ENCODE measurements at regions not wholly inside any gene's neighbourhood (a gene's known extent, or its start where the extent isn't known, plus 50 kb on each side); places are given as distances from the start of the nearest gene placed in this dataset.
"Not testable (repeated sequence)": the region's sequence is repeated elsewhere in the genome, so short reads cannot be mapped to it uniquely, and the experiment has no call there.

- DNase-seq, result no peak
Measured at GRCh38 chr2:199131136-199131655, 326.5 kb downstream of the SATB2 start.

DNA sequence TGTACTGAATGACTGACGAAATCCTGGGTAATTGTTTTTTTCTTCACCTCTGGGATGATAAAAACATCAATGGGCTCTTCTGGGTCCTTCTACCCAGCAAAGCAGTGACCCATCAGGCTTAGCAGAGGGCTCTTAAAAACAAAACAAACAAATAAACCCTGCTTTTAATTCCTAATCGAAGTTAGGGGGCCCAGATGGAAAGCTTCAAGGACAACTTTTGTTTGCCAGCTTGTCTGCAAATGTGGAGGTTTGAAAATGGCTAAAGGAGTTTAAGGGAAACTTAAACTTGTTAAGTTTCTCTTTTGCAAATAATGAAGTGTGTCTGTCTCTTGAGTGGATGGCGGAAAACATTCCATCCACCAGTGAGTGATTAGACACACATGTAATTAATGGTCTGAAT, 327.2 kb downstream of the SATB2 start:
- DNase-seq, result no peak

- DNase-seq, result no peak
Measured at GRCh38 chr2:199128476-199129229, 329.1 kb downstream of the SATB2 start.

DNA sequence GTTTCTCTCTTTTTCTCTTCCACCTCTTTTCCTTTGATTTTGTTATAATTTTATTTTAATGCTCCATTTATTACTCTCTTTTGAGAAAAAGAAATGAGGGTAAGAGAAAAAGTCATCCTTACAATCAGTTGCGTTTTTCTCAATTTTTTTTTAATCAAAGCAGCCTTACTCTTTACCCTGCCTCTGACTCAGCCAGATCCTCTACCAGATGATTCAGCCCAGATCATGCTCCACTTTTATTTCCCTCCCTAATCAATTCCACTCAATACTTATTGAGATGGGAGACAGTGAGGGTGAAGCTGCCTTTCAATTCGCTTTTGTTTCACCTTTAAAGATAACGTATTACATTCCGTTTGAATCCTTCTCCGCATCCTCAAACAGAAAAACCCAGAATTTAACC, 337.9 kb downstream of the SATB2 start:
- no peak for DNase-seq

- no peak for DNase-seq
Measured at GRCh38 chr2:199118673-199119112, 339.0 kb downstream of the SATB2 start.

DNA sequence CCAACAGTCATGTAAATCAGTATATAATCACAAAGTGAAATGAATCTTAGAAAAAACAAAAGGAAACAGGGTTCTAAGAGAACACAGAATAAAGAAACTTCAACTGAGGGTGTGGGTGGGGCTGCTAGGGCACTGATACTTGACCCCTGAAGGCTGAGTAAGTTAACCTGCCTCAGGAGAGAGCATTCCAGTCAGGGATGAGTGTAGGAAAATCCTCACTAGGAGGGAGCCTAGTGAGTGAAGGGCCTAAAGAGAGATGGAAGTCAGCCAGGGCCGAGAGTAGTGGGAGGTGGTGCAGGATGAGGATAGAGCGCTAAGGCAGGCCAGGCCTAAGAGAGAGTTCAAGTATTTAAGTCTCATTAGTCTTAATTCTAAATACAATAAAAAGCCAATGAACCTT, 342.6 kb downstream of the SATB2 start:
- no peak for DNase-seq

DNA sequence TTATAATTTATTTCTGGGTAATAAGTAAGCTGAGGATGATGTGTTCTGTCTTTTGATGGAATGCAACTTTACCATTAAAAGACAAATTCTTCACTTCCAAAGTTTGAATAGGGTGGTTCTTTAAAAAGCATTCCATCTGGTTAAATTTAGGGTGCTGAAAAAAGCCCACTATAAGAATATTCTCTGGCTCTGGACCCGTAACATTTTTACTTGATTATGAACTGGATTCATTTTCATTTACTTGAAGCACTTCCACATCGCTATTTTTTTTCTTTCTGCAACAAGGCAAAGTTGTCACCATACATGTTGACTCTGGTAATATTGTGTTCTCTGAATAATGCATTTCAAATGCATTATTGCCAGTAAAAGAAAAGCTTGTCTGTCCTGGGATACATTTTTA, 344.6 kb downstream of the SATB2 start:
- DNase-seq, result no peak

GRCh38 chr2:199111458-199111857, 346.3 kb downstream of the SATB2 start:
- no peak for DNase-seq

GRCh38 chr2:199108056-199108455, 349.7 kb downstream of the SATB2 start:
- no peak for DNase-seq

- DNase-seq, result no peak
Measured at GRCh38 chr2:199105826-199106225, 351.9 kb downstream of the SATB2 start.

DNA sequence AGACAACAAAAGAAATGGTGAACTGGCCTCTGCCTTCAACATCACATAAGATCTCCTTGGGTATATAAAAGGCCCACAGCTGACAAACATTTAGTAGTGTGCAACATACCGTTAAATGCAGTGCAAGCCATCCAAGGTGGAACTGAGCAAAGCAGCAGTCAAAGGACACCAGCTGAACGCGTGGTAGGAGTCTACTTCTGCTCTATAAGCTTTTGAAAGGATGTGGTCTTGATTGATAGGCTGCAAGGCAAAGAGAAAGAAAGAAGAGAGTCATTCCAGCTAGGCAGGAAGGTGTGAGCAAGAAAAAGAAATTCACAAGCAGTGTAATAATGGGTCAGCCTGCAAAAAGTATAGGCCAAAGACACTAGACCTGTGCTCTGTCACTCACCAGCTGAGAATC, 356.3 kb downstream of the SATB2 start:
- no peak for DNase-seq

GRCh38 chr2:199100326-199101110, 357.2 kb downstream of the SATB2 start:
- DNase-seq, result no peak

- DNase-seq, result no peak
Measured at GRCh38 chr2:199092419-199092818, 365.3 kb downstream of the SATB2 start.

GRCh38 chr2:199085261-199085660, 372.5 kb downstream of the SATB2 start:
- DNase-seq, result no peak

DNA sequence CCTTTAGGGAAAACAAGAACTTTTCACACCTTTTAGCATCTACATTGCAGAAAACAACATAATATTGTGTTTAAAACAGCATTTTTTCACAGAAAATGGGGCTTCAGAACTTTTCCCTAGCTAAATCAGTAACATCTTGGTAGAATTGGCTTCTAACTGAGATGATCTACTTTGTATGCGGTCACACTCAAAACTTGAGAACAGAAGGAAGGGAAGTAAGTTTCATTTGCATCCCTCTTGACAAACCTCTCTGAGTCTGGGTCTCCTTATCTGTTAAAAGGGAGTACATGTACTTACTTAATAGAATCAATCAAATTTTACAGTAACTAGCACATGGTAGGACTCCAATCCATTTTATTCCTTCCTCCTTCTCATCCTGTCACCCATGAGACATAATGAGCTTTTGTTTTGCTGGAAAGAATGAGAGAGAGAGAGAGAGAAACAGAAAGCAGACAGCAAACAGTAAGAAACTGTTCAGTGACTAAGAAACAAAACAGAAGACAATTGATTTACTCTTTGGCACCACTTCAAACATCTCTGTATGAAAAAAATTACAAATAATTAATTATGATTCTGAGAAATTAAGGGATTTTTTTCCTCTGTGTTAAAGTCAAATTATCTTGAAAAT, 387.3 kb downstream of the SATB2 start:
- no peak for DNase-seq

DNA sequence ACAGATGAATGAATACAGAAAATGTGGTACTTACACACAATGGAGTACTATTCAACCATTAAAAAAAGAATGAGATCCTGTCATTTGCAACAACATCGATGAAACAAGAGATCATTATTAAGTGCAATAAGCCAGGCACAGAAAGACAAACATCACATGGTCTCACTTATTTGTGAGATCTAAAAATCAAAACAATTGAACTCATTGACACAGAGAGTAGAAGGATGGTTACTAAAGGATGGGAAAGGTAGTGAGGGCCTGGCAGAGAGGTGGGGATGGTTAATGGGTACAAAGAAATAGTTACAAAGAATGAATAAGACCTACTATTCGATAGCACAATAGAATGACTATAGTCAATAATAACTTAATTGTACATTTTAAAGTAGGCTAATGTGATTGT, 393.5 kb downstream of the SATB2 start:
- no peak for DNase-seq

DNA sequence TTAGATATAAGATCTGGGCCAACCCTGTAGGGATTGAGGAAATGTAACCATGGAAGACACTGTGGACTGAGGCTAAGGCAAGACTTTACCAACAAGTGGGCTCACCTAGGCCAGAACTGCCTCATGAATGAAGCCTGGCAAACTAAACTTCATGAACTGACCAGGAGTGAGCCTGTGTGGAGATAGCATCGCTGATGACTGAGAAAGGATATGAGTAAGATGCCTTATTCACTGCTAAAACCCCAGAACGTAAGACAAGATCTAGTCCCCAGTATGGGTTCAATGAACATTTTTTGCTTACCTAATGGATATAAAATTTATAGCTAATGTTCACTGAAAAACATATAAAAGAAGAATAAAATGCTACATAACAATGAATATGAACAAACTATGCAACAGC, 399.8 kb downstream of the SATB2 start:
- no peak for DNase-seq

GRCh38 chr2:199055336-199055735, 402.4 kb downstream of the SATB2 start:
- DNase-seq, result no peak

DNA sequence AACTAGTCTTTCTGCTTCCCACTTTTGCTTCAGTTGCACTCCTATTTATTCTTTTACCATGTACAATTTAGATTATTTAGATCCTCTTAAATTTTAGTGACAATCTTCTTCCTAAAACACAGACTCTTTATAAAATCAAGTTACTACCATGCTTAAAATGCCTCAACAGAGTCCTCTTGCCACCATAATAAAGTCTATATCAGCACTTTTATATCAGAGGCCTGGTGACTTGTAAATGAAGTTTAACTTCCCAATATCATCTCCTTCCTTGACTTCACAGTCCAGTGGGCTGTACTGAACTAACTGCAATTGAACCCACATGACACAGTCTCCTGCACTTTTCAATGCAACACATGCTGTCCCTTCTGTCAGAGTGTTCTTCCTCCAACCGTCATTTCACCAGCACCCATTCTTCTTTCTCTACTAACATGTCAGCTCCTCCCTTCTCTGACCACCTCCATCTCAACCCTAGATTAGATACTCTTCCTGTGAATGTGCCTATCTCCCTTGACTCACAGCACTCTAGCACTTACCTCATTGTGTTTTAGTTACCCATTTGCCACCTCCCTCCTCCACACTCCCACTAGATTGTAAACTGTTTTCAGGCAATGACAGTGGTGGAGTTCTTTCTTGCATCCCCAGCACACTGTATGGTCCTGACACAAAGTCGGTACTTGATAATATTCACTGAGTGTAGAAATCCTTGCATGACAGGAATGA, 414.9 kb downstream of the SATB2 start:
- DNase-seq, result no peak

- no peak for DNase-seq
Measured at GRCh38 chr2:199040522-199040921, 417.2 kb downstream of the SATB2 start.

DNA sequence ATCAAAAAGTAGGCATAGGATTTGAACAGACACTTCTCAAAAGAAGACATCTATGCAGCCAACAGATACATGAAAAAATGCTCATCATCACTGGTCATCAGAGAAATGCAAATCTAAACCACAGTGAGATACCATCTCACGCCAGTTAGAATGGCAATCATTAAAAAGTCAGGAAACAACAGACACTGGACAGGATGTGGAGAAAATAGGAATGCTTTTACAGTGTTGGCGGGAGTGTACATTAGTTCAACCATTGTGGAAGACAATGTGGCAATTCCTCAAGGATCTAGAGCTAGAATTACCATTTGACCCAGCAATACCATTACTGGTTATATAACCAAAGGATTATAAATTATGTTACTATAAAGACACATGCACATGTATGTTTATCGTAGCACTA, 424.0 kb downstream of the SATB2 start:
- DNase-seq, result not testable (repeated sequence)

GRCh38 chr2:199025146-199025545, 432.6 kb downstream of the SATB2 start:
- DNase-seq, result no peak

DNA sequence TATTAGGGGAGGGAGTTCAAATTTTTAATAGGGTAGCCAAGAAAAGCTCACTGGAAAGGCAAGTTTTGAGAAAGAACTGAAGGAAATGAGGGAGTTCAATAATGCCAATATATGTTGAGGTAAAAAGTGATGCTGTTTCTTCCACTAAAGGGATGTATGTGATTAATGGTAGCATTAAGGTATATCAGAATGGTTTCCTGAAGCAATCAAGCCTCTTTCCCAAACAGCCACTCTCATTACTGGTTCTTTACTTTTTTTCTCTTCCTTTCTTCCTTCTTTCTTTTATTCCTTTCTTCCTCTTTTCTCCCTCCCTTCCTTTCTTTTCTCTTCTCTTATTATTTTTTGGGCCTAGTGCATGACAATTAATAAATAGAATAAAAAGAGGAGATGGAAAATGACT, 433.5 kb downstream of the SATB2 start:
- no peak for DNase-seq
